GM23248 (cell line): ENCODE measurements at regions not wholly inside any gene's neighbourhood (a gene's known extent, or its start where the extent isn't known, plus 50 kb on each side); places are given as distances from the start of the nearest gene placed in this dataset.

ENCODE experiments used
- EZH2 ChIP-seq: fragments of 200-600 bp; sonication (generic); IDR thresholded peaks from 2 replicates; pipeline ENCODE4 v1.6.1; 2018; ENCODE audit warnings: antibody characterized with exemption, mild to moderate bottlenecking; ENCODE audit not compliant: insufficient read depth, poor library complexity, severe bottlenecking
- EZH2phosphoT487 ChIP-seq: fragments of 200-600 bp; sonication (generic); IDR thresholded peaks from 2 replicates; pipeline ENCODE4 v1.6.1; 2018; ENCODE audit warnings: antibody characterized with exemption, moderate library complexity, mild to moderate bottlenecking, low read depth; ENCODE audit not compliant: insufficient read depth

- TF ChIP-seq EZH2 = no peak
- TF ChIP-seq EZH2phosphoT487 = no peak
These were observed 819.2 kb downstream of the CCSER2 start for GRCh38 chr10:85147346-85148250.
